ENCODE measurements at regions not wholly inside any gene's neighbourhood (a gene's known extent, or its start where the extent isn't known, plus 50 kb on each side); places are given as distances from the start of the nearest gene placed in this dataset.

DNA sequence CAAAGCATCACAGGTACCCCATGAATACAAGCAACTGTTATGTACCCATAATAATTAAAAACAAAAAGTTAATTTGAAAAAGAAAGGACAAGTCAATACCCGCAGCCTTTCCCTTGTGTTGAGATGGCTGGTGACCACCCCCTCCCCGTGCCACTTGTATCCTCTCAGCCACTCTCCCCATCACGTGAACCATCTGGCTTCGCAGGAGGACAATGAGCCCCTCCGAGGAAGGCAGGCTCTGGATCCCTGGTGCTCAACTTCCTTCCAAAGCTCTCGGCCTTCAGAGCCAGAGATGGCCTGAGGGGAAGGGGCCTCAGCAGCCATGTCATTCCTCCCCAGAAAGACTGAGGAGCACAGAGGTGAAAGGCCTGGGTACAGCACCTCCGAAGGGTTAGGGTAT lies 120.4 kb upstream of the RAB4A start:
- TF ChIP-seq, protein P1, sequence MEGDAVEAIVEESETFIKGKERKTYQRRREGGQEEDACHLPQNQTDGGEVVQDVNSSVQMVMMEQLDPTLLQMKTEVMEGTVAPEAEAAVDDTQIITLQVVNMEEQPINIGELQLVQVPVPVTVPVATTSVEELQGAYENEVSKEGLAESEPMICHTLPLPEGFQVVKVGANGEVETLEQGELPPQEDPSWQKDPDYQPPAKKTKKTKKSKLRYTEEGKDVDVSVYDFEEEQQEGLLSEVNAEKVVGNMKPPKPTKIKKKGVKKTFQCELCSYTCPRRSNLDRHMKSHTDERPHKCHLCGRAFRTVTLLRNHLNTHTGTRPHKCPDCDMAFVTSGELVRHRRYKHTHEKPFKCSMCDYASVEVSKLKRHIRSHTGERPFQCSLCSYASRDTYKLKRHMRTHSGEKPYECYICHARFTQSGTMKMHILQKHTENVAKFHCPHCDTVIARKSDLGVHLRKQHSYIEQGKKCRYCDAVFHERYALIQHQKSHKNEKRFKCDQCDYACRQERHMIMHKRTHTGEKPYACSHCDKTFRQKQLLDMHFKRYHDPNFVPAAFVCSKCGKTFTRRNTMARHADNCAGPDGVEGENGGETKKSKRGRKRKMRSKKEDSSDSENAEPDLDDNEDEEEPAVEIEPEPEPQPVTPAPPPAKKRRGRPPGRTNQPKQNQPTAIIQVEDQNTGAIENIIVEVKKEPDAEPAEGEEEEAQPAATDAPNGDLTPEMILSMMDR (IDR thresholded peaks at IDR 0.05) = no peak

- TF ChIP-seq, protein P1 (IDR thresholded peaks at IDR 0.05) = no peak
Measured at GRCh38 chr1:229152311-229152710, 118.6 kb upstream of the RAB4A start.

GRCh38 chr1:229153955-229154548 lies 116.9 kb upstream of the RAB4A start:
- TF ChIP-seq, protein P1 (IDR thresholded peaks at IDR 0.05) = no peak

- TF ChIP-seq, protein P1 (IDR thresholded peaks at IDR 0.05) = no peak
Measured at GRCh38 chr1:229154811-229155210, 116.1 kb upstream of the RAB4A start.

DNA sequence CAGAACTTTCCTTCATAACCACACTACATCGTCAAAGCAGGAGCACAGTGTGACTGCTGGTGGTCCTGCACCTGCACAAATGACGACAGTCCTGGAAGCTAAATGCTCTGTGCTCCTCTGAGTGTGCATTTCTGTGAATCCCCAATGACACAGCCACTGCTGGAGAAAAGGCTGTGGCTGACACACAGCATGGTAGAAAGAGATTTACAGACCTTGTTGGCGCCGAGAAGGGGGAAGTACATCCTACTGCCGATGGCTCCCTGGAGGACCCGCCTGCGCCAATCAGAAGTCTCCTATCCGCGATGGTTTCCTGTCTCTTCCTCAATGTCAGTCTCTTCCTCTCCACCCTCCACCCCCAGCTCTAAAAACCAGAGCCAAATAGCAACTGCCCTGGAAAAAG lies 115.4 kb upstream of the RAB4A start:
- TF ChIP-seq, protein P1 (IDR thresholded peaks at IDR 0.05) = no peak

GRCh38 chr1:229156872-229157271 lies 114.0 kb upstream of the RAB4A start:
- TF ChIP-seq, protein P1 (IDR thresholded peaks at IDR 0.05) = peak; percentile 61

DNA sequence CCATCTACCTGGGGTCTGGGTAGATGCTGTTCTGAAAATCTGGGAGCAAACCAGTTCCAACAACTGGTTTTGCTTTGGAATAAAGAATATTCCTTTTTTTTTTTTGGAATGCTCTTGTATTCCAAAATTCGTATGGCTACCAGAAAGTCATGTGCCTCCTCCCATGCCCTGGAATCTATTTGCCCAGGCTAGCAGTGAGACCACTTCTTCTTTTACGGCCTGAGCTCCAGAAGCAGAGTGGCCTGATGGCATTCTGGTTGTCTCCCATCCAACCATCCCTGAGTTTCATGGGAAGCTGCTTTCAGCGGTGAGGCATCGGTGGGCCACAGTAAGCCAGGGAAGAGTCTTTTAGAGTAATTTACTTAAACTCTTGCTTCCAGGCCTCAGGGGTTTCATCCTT lies 113.4 kb upstream of the RAB4A start:
- TF ChIP-seq, protein P1 (IDR thresholded peaks at IDR 0.05) = no peak
